GM12875 (cell line): ENCODE measurements at regions not wholly inside any gene's neighbourhood (a gene's known extent, or its start where the extent isn't known, plus 50 kb on each side); places are given as distances from the start of the nearest gene placed in this dataset.

Experiments
- H3K4me3 ChIP-seq: one replicate; pipeline ENCODE4 v1.5.1; 2011; ENCODE audit warnings: low read depth, low read length, control low read depth
- CTCF ChIP-seq: IDR thresholded peaks from 2 replicates; pipeline ENCODE4 v1.5.1; 2011; ENCODE audit warnings: low read depth, mild to moderate bottlenecking, control low read depth, inconsistent platforms, low read length, moderate library complexity, borderline replicate concordance; ENCODE audit not compliant: insufficient read depth

- no peak for TF ChIP-seq CTCF
- H3K4me3 ChIP-seq: no peak overlapping the region
Measured at GRCh38 chr4:137640156-137640837, 108.0 kb upstream of the PCDH18 start.

- TF ChIP-seq CTCF: no peak
- no peak overlapping the region for H3K4me3 ChIP-seq
Measured at GRCh38 chr4:137638934-137639333, 106.6 kb upstream of the PCDH18 start.

GRCh38 chr4:137635601-137636000, 103.3 kb upstream of the PCDH18 start:
- TF ChIP-seq CTCF: no peak
- no peak overlapping the region for H3K4me3 ChIP-seq

- H3K4me3 ChIP-seq: no peak overlapping the region
- no peak for TF ChIP-seq CTCF
Measured at GRCh38 chr4:137635108-137635507, 102.8 kb upstream of the PCDH18 start.

- H3K4me3 ChIP-seq: no peak overlapping the region
- no peak for TF ChIP-seq CTCF
Measured at GRCh38 chr4:137632842-137633241, 100.5 kb upstream of the PCDH18 start.

- H3K4me3 ChIP-seq: no peak overlapping the region
- TF ChIP-seq CTCF: no peak
Measured at GRCh38 chr4:137631605-137632004, 99.3 kb upstream of the PCDH18 start.

GRCh38 chr4:137630252-137630651, 98.0 kb upstream of the PCDH18 start:
- no peak for TF ChIP-seq CTCF
- no peak overlapping the region for H3K4me3 ChIP-seq
